Activated B cell treated with CpG ODN at 0.5 μM for 24 hours (primary cell): ENCODE measurements at regions not wholly inside any gene's neighbourhood (a gene's known extent, or its start where the extent isn't known, plus 50 kb on each side); places are given as distances from the start of the nearest gene placed in this dataset.

Source experiments
- ATAC-seq: fragments of 200-7000 bp; cut with Tn5 transposase; one replicate; pipeline ENCODE4 v1.10.0; 2021; ENCODE audit warnings: low read depth, mild to moderate bottlenecking, moderate library complexity
- CTCF ChIA-PET: fragments of 350-600 bp; sonication (Branson Sonifier 250); formaldehyde crosslinking; loops from one replicate; lab custom pipeline; 2021; ENCODE audit warnings: antibody characterized with exemption; lab: Charles Lee
- POLR2A ChIA-PET: fragments of 350-600 bp; sonication (Branson Sonifier 250); formaldehyde crosslinking; loops from one replicate; lab custom pipeline; 2021; ENCODE audit warnings: antibody characterized with exemption; lab: Charles Lee
- DNase-seq: peaks from one replicate; pipeline ENCODE4 v3.0.0; 2022
- H3K27ac Mint-ChIP-seq: one replicate; pipeline ENCODE4 v1.8.0; 2020; ENCODE audit warnings: mixed read lengths
- H3K27me3 Mint-ChIP-seq: one replicate; pipeline ENCODE4 v1.8.0; 2021; ENCODE audit warnings: mixed read lengths
- H3K36me3 Mint-ChIP-seq: one replicate; pipeline ENCODE4 v1.8.0; 2021; ENCODE audit warnings: low read depth, mixed read lengths
- H3K4me1 Mint-ChIP-seq: one replicate; pipeline ENCODE4 v1.8.0; 2021; ENCODE audit warnings: mixed read lengths
- H3K4me3 Mint-ChIP-seq: one replicate; pipeline ENCODE4 v1.8.0; 2020; ENCODE audit warnings: mild to moderate bottlenecking, mixed read lengths
- H3K9me3 Mint-ChIP-seq: one replicate; pipeline ENCODE4 v1.8.0; 2020; ENCODE audit warnings: mixed read lengths
- CTCF ChIP-seq: fragments of 200-600 bp; IDR thresholded peaks from one replicate; pipeline ENCODE4 v1.8.0; 2022; ENCODE audit warnings: antibody characterized with exemption, mild to moderate bottlenecking
- intact Hi-C: fragments of 100-400 bp; cut with micrococcal nuclease; formaldehyde crosslinking; loops from one replicate; pipeline ENCODE4 v1.15.1; 2024

GRCh38 chr13:104733427-104733826, 1667.2 kb upstream of the SLC10A2 start:
- CTCF ChIA-PET, result no interaction called here
- intact Hi-C loops, result no loop called here
- Mint-ChIP-seq H3K9me3 (no peaks in the 10 kb centered on the region), H3K4me1 (no peaks in the 10 kb centered on the region), H3K27me3 (no peaks in the 10 kb centered on the region), H3K4me3 (no peak overlapping the region), H3K27ac (no peak overlapping the region), H3K36me3 (no peaks in the 10 kb centered on the region)
- POLR2A ChIA-PET, result no interaction called here
- TF ChIP-seq CTCF, result no peak
- DNase-seq, result no peak
- no peak for ATAC-seq

DNA sequence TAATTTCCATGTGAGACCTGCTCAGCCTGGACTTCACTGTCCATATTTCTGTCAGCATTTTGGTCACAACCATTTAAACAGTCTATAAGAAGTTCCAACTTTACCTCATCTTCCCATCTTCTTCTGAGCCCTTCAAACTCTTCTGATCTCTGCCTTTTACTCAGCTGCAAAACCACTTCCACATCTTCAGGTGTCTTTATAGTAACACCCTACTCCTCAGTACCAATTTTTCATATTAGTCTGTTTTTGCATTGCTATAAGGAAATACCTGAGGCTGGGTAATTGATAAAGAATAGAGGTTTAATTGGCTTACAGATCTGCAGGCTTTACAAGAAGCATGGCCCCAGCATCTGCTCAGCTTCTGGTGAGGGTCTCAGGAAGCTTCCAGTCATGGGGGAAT, 1648.9 kb upstream of the SLC10A2 start:
- no peak for TF ChIP-seq CTCF
- DNase-seq (no peak), ATAC-seq (no peak)
- ChIA-PET CTCF (no interaction called here), POLR2A (no interaction called here)
- H3K4me3 Mint-ChIP-seq, result no peak overlapping the region
- H3K36me3 Mint-ChIP-seq, result no peaks in the 10 kb centered on the region
- no peaks in the 10 kb centered on the region for H3K9me3 Mint-ChIP-seq
- intact Hi-C loops, result no loop called here
- no peaks in the 10 kb centered on the region for H3K4me1 Mint-ChIP-seq
- no peaks in the 10 kb centered on the region for H3K27me3 Mint-ChIP-seq
- H3K27ac Mint-ChIP-seq, result peak overlapping the region; percentile 51

DNA sequence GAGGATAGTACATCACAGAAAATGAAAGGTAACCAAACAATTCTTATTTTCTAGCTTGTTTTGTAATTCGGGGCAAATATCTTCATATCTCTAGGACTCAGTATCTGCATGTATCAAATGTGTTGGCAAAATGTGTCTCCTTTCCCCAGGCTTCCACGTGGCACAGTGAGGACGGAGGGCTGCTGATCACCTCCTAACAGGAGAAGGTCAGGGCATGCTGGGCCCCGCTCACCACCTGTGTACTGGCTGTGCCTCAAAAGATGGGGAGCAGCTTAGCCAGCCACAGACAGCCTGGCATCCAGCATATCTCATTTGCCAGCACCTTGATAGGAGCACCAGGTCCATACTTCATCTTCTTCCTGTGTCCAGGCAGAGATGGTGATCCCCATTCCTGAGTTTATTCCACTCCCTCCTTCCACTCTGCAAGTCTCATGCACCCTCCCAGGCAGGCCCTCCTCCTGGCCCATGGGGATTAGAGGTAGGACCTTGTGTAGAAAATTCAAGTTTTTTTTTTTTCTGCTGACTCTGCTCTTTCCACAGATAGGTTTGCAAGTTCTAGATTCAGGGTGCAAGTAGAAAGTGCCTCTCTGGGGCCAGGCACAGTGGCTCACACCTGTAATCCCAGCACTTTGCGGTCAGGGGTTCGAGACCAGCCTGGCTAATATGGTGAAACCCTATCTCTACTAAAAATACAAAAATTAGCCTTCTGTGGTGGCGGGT, 1639.0 kb upstream of the SLC10A2 start:
- Mint-ChIP-seq H3K4me1 (no peaks in the 10 kb centered on the region), H3K27me3 (no peaks in the 10 kb centered on the region), H3K27ac (no peak overlapping the region), H3K4me3 (no peak overlapping the region), H3K9me3 (no peaks in the 10 kb centered on the region), H3K36me3 (no peaks in the 10 kb centered on the region)
- intact Hi-C loops, result no loop called here
- no peak for TF ChIP-seq CTCF
- POLR2A ChIA-PET, result no interaction called here
- DNase-seq (no peak), ATAC-seq (no peak)
- CTCF ChIA-PET, result no interaction called here

DNA sequence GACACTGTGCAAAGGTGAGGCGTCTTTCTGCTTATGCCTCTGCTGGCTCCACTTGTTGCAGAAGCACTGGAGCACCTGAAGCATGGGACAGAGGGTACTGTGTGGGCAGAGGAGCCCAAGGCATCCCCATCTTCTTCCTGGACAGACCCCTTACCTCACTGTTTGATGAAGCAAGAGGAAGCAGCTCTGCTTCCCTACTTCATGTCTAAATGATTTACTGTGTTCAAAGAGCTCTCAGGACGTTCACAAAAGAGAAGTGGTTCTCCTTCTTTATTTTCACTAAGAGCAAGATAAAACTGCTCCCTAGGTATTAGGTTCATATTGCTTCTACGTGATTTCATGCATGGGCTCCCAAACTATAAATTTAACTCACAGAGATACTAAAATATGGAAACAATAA, 1635.4 kb upstream of the SLC10A2 start:
- no peak overlapping the region for H3K4me3 Mint-ChIP-seq
- no peak for TF ChIP-seq CTCF
- H3K4me1 Mint-ChIP-seq, result no peaks in the 10 kb centered on the region
- no peaks in the 10 kb centered on the region for H3K9me3 Mint-ChIP-seq
- intact Hi-C loops, result no loop called here
- DNase-seq (no peak), ATAC-seq (no peak)
- ChIA-PET CTCF (no interaction called here), POLR2A (no interaction called here)
- no peaks in the 10 kb centered on the region for H3K36me3 Mint-ChIP-seq
- H3K27ac Mint-ChIP-seq, result no peak overlapping the region
- no peaks in the 10 kb centered on the region for H3K27me3 Mint-ChIP-seq

- intact Hi-C loops, result no loop called here
- DNase-seq (no peak), ATAC-seq (no peak)
- ChIA-PET POLR2A (no interaction called here), CTCF (no interaction called here)
- no peak overlapping the region for H3K4me3 Mint-ChIP-seq
- H3K27ac Mint-ChIP-seq, result no peak overlapping the region
- H3K9me3 Mint-ChIP-seq, result no peaks in the 10 kb centered on the region
- H3K36me3 Mint-ChIP-seq, result no peaks in the 10 kb centered on the region
- no peak for TF ChIP-seq CTCF
- H3K4me1 Mint-ChIP-seq, result no peaks in the 10 kb centered on the region
- no peaks in the 10 kb centered on the region for H3K27me3 Mint-ChIP-seq
Measured at GRCh38 chr13:104694397-104694796, 1628.2 kb upstream of the SLC10A2 start.
